ENCODE measurements at regions not wholly inside any gene's neighbourhood (a gene's known extent, or its start where the extent isn't known, plus 50 kb on each side); places are given as distances from the start of the nearest gene placed in this dataset.

- H4K91ac ChIP-seq (ENCODE audit: insufficient read length, low read depth, low read length), result no peak overlapping the region
- no peak for DNase-seq
- H2BK15ac ChIP-seq (ENCODE audit: low read depth, low read length), result no peak overlapping the region
- no peak overlapping the region for H3K23ac ChIP-seq (ENCODE audit: insufficient read length, low read depth, low read length)
- no peak overlapping the region for H3K14ac ChIP-seq (ENCODE audit: insufficient read depth, low read length)
- Mint-ChIP-seq H3K4me3 (no peak overlapping the region), H3K27me3 (ENCODE audit: low read depth) (no peaks in the 10 kb centered on the region), H3K27ac (no peak overlapping the region), H3K4me1 (peaks cover 8 to 10% of the 10 kb centered on the region in 2 experiments), H3K36me3 (ENCODE audit: insufficient read depth in 1 of 3, low read depth in 3 of 3) (peaks cover 0 to 14% (median 3%) of the 10 kb centered on the region in 3 experiments; a peak in 3 of 7 replicates), H3K9me3 (peaks cover 3 to 11% of the 10 kb centered on the region in 2 experiments; a peak in 4 of 5 replicates)
- H4K5ac ChIP-seq (ENCODE audit: insufficient read length, low read depth, low read length), result no peak overlapping the region
- H3K9ac ChIP-seq (ENCODE audit: extremely low read depth, insufficient read length, low read length), result no peak overlapping the region
- no peak overlapping the region for H3K56ac ChIP-seq (ENCODE audit: insufficient read length, low read depth, low read length)
- no peak overlapping the region for H2BK20ac ChIP-seq (ENCODE audit: low read depth, low read length, poor library complexity, severe bottlenecking)
- no peak overlapping the region for H3K4ac ChIP-seq (ENCODE audit: low read depth, low read length)
- no peak overlapping the region for H2AFZ ChIP-seq (ENCODE audit: low read length)
- no peaks in the 10 kb centered on the region for H3K9me3 ChIP-seq (ENCODE audit: control insufficient read depth, low read depth, low read length)
- no peaks in the 10 kb centered on the region for H4K20me1 ChIP-seq (ENCODE audit: control insufficient read depth, insufficient read depth, insufficient read length)
- WGBS (ENCODE audit: extremely low coverage, insufficient read length, low lambda C conversion rate), result no CpG with 5 or more reads among the region's 6 CpGs
- H2AK5ac ChIP-seq (ENCODE audit: insufficient read length, low read length), result no peak overlapping the region
- no peak for TF ChIP-seq CTCF (conservative IDR thresholded peaks at IDR 0.05)
- no peaks in the 10 kb centered on the region for H3K79me2 ChIP-seq (ENCODE audit: insufficient read depth, low read length)
- no peak overlapping the region for H2BK120ac ChIP-seq (ENCODE audit: low read depth, low read length, poor library complexity, severe bottlenecking)
- H3T11ph ChIP-seq (ENCODE audit: low read length), result no peak overlapping the region
- H3K79me1 ChIP-seq (ENCODE audit: insufficient read depth, low read depth, low read length, poor library complexity, severe bottlenecking), result no peaks in the 10 kb centered on the region
- H3K23me2 ChIP-seq (ENCODE audit: insufficient read length, low read depth, low read length, poor library complexity, severe bottlenecking), result no peaks in the 10 kb centered on the region
- no peaks in the 10 kb centered on the region for H3K27me3 ChIP-seq (ENCODE audit: insufficient read depth, low read length)
- no peak overlapping the region for H3K18ac ChIP-seq (ENCODE audit: insufficient read length, low read depth, low read length)
- no peak overlapping the region for H2BK12ac ChIP-seq (ENCODE audit: insufficient read length, low read depth, low read length)
- no peak overlapping the region for H4K8ac ChIP-seq (replicated peaks; ENCODE audit: insufficient read length, low read depth, low read length)
- no peak overlapping the region for H3K4me2 ChIP-seq (ENCODE audit: insufficient read depth, insufficient read length, low read length)
- no peaks in the 10 kb centered on the region for H3K4me1 ChIP-seq (ENCODE audit: insufficient read depth, low read length)
- no peak overlapping the region for H2BK5ac ChIP-seq (ENCODE audit: insufficient read length, low read length)
- no peak overlapping the region for H3K27ac ChIP-seq (ENCODE audit: insufficient read length, low read depth, low read length)
Measured at GRCh38 chr7:136033413-136034031, 56.4 kb upstream of the MTPN start.
